HG03039 (cell line): ENCODE measurements at regions not wholly inside any gene's neighbourhood (a gene's known extent, or its start where the extent isn't known, plus 50 kb on each side); places are given as distances from the start of the nearest gene placed in this dataset.

Source experiments
- ATAC-seq: cut with Tn5 transposase; IDR thresholded peaks from one replicate; pipeline ENCODE4 v1.9.1; 2021; ENCODE audit warnings: mild to moderate bottlenecking, moderate library complexity; ENCODE audit not compliant: unreplicated experiment

DNA sequence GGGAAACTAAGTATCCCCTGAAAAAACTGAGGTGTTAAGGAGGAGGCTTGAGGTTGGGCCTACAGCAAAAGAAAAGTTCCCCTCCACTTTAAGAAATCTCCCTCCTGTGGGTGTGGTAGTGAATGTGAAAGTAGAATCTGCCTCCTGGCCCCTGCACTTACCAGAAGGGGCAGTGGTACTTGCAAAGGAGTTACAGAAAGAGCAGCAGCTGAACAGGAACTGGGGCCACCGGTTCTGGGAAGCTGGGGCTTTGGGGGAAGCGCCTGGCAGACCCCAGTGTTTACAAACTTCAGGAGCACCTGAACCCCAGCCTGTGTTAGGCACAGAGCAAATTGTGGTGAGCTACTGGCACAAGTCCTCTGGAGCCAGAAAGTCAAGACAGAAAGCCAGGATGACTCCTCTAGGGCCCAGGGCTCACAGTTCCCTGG, 250.2 kb upstream of the FGGY start:
- ATAC-seq: peak; percentile 86

DNA sequence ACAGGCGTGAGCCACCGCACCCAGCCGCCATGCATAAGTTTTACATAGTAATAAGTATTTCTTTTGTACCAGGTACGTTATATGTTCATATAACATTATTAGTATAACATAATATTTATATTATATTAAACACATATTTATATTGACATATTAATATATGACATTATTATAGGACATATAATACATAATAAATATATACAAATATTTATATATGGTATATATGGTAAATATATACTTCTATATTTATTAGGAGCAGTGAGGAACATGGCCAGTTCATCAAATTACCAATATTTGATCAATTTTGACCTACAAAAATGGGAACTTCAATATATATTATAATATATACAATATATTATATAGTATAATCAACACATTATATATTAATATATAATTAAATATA, 245.9 kb upstream of the FGGY start:
- no peak for ATAC-seq

DNA sequence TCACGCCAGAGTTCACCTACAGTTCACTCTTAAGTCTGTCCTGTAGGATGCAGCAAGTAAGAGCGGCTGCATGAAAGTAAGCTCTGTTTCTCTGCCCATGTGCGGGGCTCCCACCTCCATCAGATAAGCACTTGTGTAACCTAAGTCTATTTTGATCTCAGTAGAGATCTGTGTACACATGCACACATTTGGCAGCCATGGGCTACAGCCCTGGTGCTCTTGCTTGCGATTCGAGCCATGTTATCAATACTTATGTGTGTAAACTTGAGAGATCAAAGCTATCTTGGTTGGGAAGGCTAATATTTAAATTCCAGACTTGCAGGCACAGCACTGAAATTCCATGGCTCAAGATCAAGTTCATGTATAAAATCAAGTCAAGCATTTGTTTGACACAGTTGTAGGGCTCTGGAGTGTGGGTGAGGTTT, 244.7 kb upstream of the FGGY start:
- ATAC-seq: no peak

DNA sequence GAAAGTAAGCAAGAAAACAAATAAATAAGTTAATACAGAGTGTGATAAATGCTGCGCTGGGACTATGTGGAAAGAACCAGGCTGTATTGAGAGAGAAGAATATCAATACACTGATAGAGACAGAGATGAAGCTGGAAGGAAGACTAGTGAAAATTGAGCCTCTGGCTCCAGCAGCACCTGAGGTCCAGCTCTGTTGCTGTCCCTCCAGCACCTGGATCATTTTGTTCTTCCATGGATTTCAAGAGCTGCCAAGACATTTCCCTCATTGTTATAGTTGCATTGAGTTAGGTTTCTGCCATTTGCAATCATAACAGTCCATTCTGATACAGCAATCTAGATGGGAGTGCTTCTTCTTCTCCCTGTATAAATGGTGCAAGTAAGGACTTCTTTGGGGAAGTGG, 242.7 kb upstream of the FGGY start:
- ATAC-seq: no peak

DNA sequence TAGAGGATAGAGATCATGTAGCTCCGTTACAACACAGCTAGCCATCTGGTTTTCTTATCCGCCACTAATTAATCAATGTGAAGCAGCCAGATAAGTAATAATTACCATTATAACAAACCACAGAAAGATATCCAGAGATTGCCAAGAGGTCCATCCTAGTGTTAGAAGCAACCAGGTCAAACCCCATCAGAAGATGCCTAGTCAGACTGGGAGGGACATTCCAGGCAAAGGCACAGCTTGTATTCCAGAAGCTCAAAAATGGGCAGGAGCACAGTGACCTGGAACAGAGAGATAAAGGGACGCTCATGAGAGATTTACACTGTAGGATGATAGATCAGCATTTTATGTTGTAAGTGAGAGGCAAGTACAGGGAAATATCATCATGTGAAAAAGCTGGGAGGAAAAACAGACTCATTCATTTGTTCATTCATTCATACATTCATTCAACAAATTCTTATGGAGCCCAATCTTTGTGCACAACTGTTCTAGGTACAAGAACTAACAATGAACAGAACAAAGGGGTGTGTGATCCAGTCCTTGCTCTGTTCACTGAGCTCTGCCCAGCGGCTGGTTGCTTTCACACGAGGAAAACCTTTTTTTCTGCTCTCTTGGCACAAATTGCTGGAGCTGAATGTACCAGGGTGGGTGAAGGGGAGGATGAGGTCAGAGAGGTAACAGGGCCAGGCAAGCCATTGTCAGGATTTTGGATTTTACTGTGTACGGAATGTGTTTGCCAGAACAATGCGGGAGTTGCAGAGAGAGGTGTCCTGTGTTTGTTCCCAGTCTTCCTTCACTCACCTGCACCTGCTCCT, 240.8 kb upstream of the FGGY start:
- ATAC-seq: no peak

DNA sequence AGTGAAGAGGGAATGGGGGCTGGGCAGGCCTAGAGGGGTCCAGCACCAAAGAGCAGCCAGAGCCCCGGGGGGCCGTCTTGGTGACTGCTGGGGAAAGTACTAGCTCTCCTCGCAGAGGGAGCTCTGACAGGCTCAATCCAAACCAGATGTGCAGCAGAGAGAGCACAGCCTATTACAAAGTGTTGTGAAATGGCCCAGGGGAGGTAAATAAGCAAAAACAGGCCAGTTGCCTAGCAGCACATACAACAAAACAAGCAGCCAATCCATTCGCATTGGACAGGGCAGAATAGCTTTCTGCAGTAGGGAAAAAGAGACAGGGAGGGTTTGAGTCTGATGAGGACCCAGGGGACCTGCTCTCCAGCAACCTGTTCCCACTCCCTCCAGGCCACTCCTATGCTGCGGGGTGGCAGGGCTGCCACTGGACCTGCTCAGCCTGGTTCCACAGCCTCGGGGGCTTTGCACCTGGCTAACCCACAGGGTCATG, 239.6 kb upstream of the FGGY start:
- ATAC-seq: no peak

DNA sequence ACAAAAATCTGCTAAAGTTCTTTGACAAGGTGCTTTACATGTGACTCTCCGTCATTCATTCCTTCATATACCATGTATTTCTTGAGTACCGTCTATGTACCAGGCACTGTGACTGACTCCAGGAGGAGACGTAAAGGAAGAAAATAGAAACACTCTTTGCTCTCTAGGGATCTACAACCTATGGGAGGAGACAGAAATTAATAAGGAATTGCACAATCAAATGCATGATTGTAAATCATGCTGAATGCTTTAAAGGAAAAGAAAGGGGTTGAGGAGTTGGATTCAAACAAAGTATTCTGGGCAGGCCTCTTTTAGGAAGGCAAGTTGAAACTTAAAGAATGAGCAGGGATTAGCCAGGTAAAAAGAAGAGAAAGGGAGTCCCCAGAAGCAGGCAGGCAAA, 239.1 kb upstream of the FGGY start:
- no peak for ATAC-seq

DNA sequence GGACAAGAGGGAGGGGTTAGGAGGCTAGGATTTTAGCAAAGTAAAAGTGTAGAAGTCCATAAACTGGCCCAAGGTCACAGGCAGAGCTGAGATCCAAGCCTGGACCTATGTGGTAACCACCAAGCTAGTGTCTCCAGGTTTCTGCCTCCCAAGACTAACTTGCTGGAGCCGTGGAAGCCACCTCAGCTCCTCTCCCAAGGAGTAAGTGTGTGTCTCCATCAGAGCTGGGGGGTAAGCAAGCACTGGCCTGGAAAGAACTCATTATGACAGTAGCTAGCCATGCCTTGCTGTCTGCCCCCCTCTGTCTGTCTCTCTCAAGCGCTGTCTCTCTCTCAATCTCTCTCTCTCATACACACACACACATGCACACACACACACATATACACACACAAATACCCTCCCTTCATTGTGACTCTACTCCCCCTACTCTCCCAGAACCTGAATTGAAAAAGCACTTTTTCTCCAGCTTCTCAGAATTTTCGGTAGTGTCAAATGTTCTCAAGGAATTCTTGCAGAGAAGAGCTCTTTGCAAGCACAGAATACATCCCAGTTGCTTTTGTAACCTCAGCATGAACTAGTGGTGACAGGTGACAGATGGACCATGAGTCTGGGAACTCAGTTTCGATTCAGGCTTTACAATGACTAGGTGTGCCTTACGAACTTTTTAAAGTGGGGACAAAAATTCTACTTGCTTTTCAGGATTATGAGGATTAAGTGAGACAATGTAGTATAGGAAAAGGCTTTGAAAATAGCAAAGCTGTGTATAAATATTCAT, 238.0 kb upstream of the FGGY start:
- ATAC-seq: no peak

DNA sequence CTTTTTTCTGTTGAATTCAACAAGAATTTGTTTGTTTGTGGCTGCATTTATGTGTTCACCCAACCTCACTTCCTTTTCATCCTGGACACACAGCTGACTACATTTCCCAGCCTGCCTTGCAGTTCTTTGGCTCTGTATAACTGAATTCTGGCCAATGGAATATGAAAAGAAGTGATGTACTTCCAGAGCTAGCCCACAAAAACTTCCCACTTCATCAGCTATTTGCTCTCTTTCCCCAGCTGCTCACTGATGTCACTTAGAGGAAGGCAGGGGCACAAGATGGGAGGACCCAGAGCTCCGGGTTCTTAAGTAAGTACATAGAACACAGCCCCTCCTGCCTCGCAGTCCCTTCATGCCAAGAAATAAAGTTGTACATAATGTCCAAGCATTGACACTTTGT, 235.0 kb upstream of the FGGY start:
- ATAC-seq: no peak

DNA sequence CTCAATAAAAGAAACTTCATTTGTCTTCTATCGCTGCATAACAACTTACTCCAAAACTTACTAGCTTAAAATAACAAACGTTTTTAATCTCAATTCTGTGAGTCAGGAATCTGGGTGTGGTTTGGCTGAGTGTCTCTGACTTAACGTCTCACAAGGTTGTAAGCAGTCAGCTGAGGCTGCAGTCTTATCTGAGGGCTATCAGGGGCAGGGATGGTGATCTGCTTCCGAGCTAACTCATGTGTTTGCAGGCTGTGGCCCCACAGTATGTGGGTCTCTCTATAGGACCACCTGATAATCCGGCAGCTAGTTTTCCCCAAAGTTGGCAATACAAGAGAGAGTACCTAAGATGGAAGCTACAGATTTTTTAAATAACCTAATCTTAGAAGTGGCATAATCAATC, 234.2 kb upstream of the FGGY start:
- no peak for ATAC-seq

DNA sequence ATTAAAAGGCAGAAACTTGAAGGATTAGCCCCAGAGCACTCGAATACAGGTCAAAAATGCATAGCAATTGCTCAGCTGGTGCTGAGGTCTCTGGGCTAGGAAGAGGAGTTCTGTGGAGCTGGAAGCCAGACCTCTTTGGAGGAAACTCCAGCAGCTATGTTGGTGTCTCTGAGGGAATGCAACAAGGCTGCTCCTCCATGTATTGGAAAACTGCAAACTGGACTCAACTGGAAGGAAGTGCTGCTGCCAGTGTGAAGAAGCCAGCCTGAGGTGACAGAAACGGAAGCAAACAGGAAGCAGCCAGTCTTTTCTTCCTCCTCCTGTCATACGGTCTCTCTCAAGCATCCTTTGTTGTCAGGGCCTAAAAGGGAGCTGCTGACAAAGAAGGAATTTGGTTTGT, 233.4 kb upstream of the FGGY start:
- no peak for ATAC-seq

DNA sequence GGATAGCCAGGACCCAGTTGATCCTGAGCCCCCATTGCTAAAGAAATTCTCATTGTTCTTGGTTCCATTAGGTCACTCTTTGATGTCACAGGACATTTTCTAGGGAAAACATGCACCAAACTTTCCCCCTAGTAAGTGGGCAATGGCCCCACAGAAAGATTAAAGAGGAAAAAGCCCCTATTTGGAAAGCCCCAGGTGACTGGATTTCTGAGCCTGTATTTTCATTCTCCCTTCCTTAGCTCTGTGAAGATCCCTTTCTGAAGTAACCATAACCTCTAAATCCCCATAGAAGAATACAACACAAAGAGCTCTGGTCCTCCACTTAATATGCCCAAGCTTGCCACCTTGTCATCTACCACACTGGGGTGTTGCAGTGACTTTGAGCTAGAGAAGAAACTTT, 232.3 kb upstream of the FGGY start:
- no peak for ATAC-seq

DNA sequence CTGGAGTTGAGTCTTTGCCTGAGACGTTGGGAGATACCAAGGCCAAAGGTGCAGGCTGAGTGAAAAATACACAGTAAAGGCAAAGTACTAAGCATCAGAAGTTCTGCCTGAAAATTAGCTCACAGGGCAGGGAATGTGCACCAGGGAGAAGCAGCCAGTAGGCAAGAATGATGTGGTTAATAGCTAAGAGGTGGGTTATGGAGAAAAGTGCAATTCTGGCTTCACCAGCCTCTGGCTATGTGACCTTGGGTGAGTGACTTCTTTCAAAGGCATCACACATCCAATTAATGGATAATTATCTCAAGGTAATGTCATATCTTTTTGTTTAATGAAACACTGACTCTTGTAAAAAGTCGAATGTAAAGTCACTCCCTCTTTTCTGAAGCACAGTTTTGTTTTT, 230.7 kb upstream of the FGGY start:
- ATAC-seq: no peak

DNA sequence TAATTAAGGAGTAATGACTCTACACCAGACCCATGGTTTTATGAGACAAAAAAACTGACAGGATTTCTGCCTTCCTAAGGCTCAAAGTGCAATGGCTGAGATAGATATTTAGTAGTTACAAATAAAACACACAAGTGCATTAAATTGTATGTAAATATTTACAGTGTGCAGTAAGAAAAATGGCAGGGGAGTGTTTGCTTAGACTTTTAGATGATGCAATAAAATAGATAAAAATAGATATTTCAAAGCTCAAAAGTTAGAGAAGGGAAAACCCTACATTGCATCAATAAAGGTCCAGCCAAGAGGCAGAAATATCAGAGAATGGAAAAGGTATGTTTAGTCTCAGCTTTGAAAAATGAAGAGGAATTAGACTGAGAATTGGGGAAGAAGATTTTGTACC, 226.3 kb upstream of the FGGY start:
- no peak for ATAC-seq

DNA sequence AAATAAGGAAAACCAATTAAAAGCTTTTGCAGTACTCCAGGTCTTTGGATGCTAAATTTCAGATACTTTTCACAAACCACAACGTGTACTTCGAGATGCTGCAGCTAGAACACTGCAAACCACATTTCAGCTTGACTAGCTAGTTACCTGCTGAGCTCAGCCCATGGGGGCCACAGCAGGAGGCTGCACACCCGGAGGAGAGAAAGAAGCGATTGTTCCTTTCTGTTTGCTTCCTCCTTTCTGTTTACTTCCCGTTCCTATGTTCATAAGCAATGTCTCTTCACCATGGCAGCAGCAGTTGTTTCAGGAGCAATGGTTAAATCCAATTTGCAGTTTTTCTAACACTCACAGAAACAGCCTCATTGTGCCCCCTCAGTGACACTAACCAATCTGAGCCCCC, 225.6 kb upstream of the FGGY start:
- ATAC-seq: no peak

DNA sequence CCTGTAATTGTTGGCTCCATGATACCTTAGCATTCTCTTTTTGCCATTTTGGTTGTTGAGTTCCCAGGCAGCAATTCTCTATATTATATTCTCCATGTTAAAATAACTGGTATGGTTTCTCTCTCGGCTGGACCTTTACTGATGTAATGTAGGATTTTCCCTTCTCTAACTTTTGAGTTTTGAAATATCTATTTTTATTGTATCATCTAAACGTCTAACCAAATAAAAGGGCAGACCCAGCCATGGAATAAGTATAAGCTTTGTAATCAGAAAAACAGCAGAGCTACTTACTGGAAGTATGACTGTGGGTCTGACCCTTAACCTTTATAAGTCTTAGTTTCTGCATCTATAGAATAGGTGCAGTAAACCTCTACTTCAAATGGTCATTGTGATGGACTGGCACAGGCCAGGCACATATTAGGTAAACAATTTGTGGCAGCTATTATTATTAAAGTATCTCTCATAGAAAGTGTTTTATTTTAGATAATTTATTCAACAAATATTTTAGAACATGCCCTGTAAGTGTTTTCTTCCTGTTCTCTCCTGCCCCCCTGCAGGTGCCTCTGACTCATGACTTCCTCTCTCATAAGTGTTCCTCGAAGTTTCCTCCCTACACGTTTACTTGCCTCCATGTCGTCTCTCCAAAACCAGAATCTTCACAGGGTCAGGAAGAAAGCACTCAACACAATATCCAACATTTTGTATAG, 224.9 kb upstream of the FGGY start:
- ATAC-seq: no peak

DNA sequence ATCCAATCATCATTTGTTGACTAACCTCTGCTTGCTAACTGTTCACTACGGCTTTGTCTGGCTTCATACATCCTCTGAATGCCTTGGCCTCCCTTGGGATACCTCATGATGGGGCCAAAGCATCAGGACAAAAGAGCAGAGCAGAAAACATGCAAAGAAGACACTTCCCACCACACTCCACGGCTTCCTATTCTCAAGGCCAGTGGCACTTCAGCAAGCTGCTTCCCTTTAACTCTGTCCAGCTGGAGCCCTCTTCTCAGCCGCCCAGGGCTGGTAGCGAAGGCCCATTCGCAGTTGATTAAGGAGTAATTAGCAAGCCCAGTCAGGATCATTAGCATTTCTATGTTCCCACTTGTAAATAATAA, 224.3 kb upstream of the FGGY start:
- no peak for ATAC-seq

DNA sequence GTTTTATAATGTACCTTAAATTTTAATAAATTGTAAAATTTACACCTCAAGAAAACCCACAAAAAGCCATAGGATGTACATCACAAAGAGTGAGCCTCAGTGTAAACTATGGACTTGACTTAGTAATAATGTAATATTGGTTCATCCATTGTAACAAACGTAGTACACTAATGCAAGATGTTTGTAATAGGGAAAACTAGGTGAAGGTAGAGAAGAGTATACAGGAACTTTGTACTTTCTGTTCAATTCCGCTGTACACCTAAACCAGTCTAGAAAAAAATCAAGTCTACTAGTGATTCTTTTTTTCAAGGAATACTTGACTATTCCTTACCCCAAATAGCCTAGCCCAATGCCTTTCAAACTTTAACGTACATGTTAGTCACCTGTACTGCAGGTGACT, 222.3 kb upstream of the FGGY start:
- no peak for ATAC-seq

DNA sequence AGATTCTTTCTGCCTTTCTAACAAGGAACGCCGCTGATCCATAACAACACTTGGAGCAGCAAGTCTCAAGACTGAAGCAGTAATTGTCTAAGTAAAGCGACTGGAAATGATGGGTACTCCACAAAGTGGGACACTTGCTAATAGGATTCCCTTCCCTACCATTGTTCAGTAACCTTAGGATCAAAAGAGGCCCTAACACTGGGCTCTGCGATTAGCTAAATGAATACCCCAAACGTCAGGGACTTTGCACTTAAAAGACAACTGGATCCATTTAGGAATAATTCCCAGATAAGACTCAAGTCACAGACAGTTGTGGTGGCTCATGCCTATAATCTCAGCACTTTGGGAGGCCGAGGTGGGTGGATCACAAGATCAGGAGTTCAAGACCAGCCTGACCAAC, 221.9 kb upstream of the FGGY start:
- no peak for ATAC-seq

DNA sequence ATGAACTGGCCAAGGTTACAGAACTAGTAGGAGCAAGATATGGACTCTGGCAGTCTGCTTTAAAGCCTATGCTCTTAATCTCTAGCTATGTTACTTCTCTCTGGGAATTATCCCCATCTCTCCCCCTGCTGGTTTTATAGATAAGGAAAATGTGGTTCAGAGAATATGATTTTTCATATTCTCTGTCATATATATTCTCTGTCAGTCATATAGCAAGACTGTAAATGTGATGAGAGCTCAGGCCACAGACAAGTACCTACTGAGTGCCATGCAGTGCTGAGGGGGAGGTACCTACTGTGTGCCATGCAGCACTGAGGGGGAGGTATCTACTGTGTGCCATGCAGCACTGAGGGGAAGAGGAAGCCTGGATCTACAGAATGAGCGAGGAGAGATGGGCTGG, 220.3 kb upstream of the FGGY start:
- ATAC-seq: no peak

DNA sequence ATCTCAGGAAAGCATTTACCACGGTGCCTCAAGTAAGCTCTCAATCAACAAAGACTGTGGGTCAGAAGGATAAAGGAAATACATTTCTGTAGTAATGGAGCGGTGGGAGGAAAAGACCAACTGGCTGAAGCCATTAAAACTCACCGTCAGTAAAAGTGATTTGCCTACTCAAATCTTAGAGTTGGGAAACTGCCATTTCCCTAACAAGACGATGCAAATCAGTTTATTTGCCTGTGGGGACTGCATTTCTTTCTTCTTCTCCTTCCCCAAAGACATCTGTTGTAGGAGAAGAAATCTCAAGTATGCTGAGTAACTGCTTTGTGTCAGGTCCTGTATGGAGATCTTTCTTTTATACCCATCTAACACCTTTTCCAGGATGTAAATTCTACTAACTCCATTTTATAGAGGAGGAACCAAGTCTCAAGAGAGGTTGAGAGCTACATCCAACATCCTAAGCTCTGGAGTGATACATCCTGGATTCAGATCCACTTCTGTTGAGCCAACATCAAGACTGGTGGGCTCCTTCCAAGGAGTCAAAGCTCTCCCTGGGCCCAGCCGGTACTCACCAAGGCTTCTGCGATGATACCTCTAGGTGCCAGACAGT, 219.3 kb upstream of the FGGY start:
- ATAC-seq: no peak
